Heart left ventricle (tissue), 16 donors: ENCODE measurements at regions not wholly inside any gene's neighbourhood (a gene's known extent, or its start where the extent isn't known, plus 50 kb on each side); places are given as distances from the start of the nearest gene placed in this dataset.
A peak's percentile ranks its signal among the peaks of the same experiment; 100 is the strongest.
"Not testable (repeated sequence)": the region's sequence is repeated elsewhere in the genome, so short reads cannot be mapped to it uniquely, and the experiment has no call there.

ENCODE experiments used
- ATAC-seq, 4 donors: fragments of 200-7000 bp; cut with Tn5 transposase; one replicate each; pipeline ENCODE4 v1.9.1; 2020 to 2022; ENCODE audit warnings: moderate library complexity in 4 of 4, mild to moderate bottlenecking in 3 of 4, moderate number of reproducible peaks in 1 of 4
- DNase-seq, 5 donors: peaks; one replicate each; pipeline ENCODE4 v3.0.0-alpha.2; 2020
- H3K27ac ChIP-seq, 12 donors: fragments of 200-600 bp; sonication (generic) in 4 of 12; one replicate each; pipeline versions ENCODE4 v1.5.0 to v1.8.0; 2016 to 2022; ENCODE audit warnings: mild to moderate bottlenecking in 2 of 12
- H3K27me3 ChIP-seq, 9 donors: fragments of 200-600 bp; sonication (generic) in 2 of 9; one replicate each; pipeline versions ENCODE4 v1.5.1 to v1.8.0; 2016 to 2022; ENCODE audit warnings: mild to moderate bottlenecking in 3 of 9
- H3K36me3 ChIP-seq, 9 donors: fragments of 200-600 bp; sonication (generic) in 2 of 9; one replicate each; pipeline versions ENCODE4 v1.5.0 to v1.8.0; 2018 to 2022; ENCODE audit warnings: mild to moderate bottlenecking in 2 of 9
- H3K4me1 ChIP-seq, 12 donors: fragments of 200-600 bp; sonication (generic) in 4 of 12; one replicate each; pipeline versions ENCODE4 v1.5.0 to v1.8.0; 2016 to 2022; ENCODE audit warnings: mild to moderate bottlenecking in 3 of 12
- H3K4me3 ChIP-seq, 12 donors: fragments of 200-600 bp; sonication (generic) in 4 of 12; one replicate each; pipeline versions ENCODE4 v1.5.0 to v1.8.0; 2017 to 2022; ENCODE audit warnings: mild to moderate bottlenecking in 9 of 12, moderate library complexity in 4 of 12
- H3K9me3 ChIP-seq, 12 donors: fragments of 200-600 bp; sonication (generic) in 4 of 12; one replicate each; pipeline versions ENCODE4 v1.5.0 to v1.8.0; 2016 to 2022; ENCODE audit warnings: mild to moderate bottlenecking in 1 of 12
- POLR2A ChIP-seq, 2 donors: fragments of 450-650 bp; IDR thresholded peaks; one replicate each; pipeline ENCODE4 v1.6.1; 2017; ENCODE audit warnings: antibody characterized with exemption in 2 of 2, mild to moderate bottlenecking in 2 of 2, moderate library complexity in 2 of 2
- WGBS, 4 donors: extraction: QIAGEN DNeasy Blood & Tissue Kit in 2 of 4; methylation state at CpG; one replicate each; pipeline versions ENCODE4 v1.1.5 to v1.1.7; 2013 to 2018; 5-methylcytosine and 5-hydroxymethylcytosine counted together
- intact Hi-C, 10 donors: fragments of 100-400 bp; cut with DNase I; formaldehyde crosslinking; loops; one replicate each; pipeline versions ENCODE4 v1.11.1 to v1.14.2; 2022
- TF ChIP-seq, protein P1 (sequence below), 12 donors: fragments of 200-600 bp; sonication (generic) in 4 of 12; IDR thresholded peaks; one replicate each; pipeline versions ENCODE4 v1.5.0 to v1.8.0; 2018 to 2022; ENCODE audit warnings: antibody characterized with exemption in 12 of 12, mild to moderate bottlenecking in 5 of 12
- donor health status: ischemic (EF 13 %, LVEDD 7.1; RV severe dilation, severe dysfunction).
- donor health status: healthy with polysubstance abuse.
- donor health status: DM: no; HTN: yes; CAD: no.
- donor health status: DM: no; HTN: no; CAD: no.
- donor health status: ischemic (EF 25% LVEDD 6.9; RV normal size, moderate dysfunction).
- donor health status: ischemic (EF 25% LVEDD 5.7; RV mildly dilated, moderate dysfunction).
- donor health status: healthy.
- donor health status: DM: yes; HTN: yes; CAD: no.
- donor health status: ischemic (EF 35%, LVEDD 5.7; RV mildly dilated, moderate dysfunction).
- donor health status: nonischemic (EF 11% LVEDD 7.7; RV severe dilation, severe dysfunction).
- donor health status: DM: yes; HTN: yes; CAD: no.
- donor health status: PGD.
- donor health status: ischemic (EF 29% LVEDD 5.4; RV normal size, mild dysfunction).
- donor health status: nonischemic (EF 23%, LVEDD 6.1; RV moderate dilation, normal function).

DNA sequence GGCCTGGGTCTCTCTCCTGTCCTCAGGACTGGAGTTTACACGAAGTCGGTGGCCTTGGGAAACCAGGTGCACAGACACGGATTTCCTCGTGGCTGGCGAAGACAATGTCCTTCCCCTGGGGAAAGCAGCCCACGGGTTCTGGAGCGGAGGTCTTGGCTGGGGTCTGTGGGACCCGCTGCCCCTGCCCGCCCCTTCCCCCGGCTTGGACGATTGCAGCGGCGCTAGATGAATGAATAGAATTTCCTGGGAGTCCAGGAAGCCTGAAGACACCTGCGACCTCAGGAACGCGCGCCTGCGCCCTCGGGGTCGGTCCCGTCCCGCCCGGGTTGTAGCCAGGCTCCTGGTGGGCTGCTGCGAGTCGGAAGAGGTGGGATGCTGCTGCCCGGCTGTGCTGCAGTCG, 564.7 kb downstream of the TSPY10 start:
- Histone ChIP-seq H3K36me3 (no peaks in the 10 kb centered on the region), H3K27ac (no peak overlapping the region), H3K4me1 (no peaks in the 10 kb centered on the region), H3K4me3 (no peak overlapping the region), H3K27me3 (no peaks in the 10 kb centered on the region), H3K9me3 (no peaks in the 10 kb centered on the region)
- ATAC-seq: no peak
- intact Hi-C loops: no loop called here
- 54 to 56% methylated on average over 27 of the region's 27 CpGs; no CpG with 5 or more reads in 2 of the 4 donors for WGBS, 4 donors
- peak in 3 of 5 donors; percentile 2 to 55 (median 7) for DNase-seq
- TF ChIP-seq, protein P1, sequence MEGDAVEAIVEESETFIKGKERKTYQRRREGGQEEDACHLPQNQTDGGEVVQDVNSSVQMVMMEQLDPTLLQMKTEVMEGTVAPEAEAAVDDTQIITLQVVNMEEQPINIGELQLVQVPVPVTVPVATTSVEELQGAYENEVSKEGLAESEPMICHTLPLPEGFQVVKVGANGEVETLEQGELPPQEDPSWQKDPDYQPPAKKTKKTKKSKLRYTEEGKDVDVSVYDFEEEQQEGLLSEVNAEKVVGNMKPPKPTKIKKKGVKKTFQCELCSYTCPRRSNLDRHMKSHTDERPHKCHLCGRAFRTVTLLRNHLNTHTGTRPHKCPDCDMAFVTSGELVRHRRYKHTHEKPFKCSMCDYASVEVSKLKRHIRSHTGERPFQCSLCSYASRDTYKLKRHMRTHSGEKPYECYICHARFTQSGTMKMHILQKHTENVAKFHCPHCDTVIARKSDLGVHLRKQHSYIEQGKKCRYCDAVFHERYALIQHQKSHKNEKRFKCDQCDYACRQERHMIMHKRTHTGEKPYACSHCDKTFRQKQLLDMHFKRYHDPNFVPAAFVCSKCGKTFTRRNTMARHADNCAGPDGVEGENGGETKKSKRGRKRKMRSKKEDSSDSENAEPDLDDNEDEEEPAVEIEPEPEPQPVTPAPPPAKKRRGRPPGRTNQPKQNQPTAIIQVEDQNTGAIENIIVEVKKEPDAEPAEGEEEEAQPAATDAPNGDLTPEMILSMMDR (IDR thresholded peaks at IDR 0.05): no peak
- TF ChIP-seq POLR2A (IDR thresholded peaks at IDR 0.05): no peak

DNA sequence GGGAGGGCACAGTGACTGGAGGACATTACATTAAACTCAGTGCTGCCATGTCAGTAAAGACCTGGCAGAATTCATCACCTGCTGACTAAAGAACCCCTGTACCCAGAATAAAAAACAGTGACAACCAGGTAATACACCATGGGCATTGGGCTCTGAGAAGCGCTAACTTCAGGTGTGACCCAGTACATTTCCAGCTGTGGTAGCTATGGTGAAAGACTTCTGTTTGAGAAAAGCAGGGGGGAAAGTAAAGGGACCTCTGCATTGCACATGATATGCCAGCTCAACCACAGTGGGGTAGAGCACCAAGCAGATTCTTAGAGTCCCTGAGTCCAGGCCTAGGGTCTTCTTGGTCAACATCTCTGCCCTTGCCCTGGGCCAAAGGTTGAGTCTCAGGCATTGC, 578.6 kb downstream of the TSPY10 start:
- H3K4me1 ChIP-seq, H3K27ac ChIP-seq, H3K27me3 ChIP-seq, H3K9me3 ChIP-seq, H3K4me3 ChIP-seq, H3K36me3 ChIP-seq, ATAC-seq, DNase-seq, intact Hi-C loops: not testable (repeated sequence)
- 62 to 83% (median 80%) methylated on average over 1 of the region's 1 CpG for WGBS, 4 donors
